SK-N-MC (cell line): ENCODE measurements at regions not wholly inside any gene's neighbourhood (a gene's known extent, or its start where the extent isn't known, plus 50 kb on each side); places are given as distances from the start of the nearest gene placed in this dataset.
"Not testable (repeated sequence)": the region's sequence is repeated elsewhere in the genome, so short reads cannot be mapped to it uniquely, and the experiment has no call there.

ENCODE experiments used
- DNase-seq: peaks from one replicate; pipeline ENCODE4 v3.0.0-alpha.2; 2011; ENCODE audit warnings: low read depth, low spot score
- H3K27ac ChIP-seq: fragments of 200-600 bp; sonication (generic); 2 replicates; pipeline ENCODE4 v1.5.1; 2016; ENCODE audit warnings: mixed run types
- H3K36me3 ChIP-seq: fragments of 200-600 bp; sonication (generic); 2 replicates; pipeline ENCODE4 v1.6.1; 2017; ENCODE audit warnings: antibody characterized with exemption, low read length, mixed read lengths; ENCODE audit not compliant: insufficient read depth
- H3K4me3 ChIP-seq: fragments of 200-600 bp; sonication (generic); 2 replicates; pipeline ENCODE4 v1.5.1; 2016
- H3K9ac ChIP-seq: fragments of 200-600 bp; sonication (generic); 2 replicates; pipeline ENCODE4 v1.8.0; 2017; ENCODE audit warnings: mixed run types, mixed read lengths; ENCODE audit not compliant: insufficient read length
- H3K9me3 ChIP-seq: fragments of 200-600 bp; sonication (generic); 2 replicates; pipeline ENCODE4 v1.6.1; 2017; ENCODE audit warnings: low read depth, mild to moderate bottlenecking, antibody characterized with exemption, low read length, moderate library complexity, mixed read lengths
- EZH2 ChIP-seq: fragments of 200-600 bp; sonication (generic); IDR thresholded peaks from one replicate; pipeline ENCODE4 v1.6.1; 2017; ENCODE audit warnings: antibody characterized with exemption
- FOXP2 ChIP-seq: optimal IDR thresholded peaks from 2 replicates; pipeline ENCODE3; 2011; ENCODE audit warnings: mild to moderate bottlenecking, moderate library complexity; ENCODE audit not compliant: insufficient read depth; ENCODE audit errors: extremely low read length, control extremely low read depth
- POLR2AphosphoS5 ChIP-seq: IDR thresholded peaks from 2 replicates; pipeline ENCODE4 v1.6.1; 2012; ENCODE audit warnings: mild to moderate bottlenecking, low read depth, low read length, borderline replicate concordance

DNA sequence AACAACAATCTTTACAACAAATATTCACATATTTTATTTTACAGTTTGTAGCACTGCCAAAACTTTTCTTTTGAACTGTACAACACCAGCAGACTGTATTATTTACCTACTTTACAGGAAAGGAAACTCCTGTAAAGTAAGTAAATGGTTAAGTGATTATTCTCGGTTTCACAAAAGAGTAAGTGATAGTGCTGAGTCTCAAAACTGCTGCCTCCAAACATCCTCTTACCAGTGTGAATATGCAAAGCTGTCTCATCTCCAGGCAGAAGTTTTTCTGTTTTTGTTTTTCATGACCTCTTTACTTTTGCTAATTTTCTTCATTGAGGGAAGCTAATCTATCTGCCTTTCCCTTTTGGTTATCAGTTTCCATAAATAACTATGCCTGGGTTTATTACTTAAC is 286.7 kb downstream of the SRGAP2C start:
- no peak for DNase-seq
- no peak overlapping the region for H3K9ac ChIP-seq
- H3K9me3 ChIP-seq, result no peaks in the 10 kb centered on the region
- TF ChIP-seq FOXP2 (no peak), EZH2 (no peak), POLR2AphosphoS5 (no peak)
- H3K4me3 ChIP-seq, result no peak overlapping the region
- no peak overlapping the region for H3K27ac ChIP-seq
- no peaks in the 10 kb centered on the region for H3K36me3 ChIP-seq

DNA sequence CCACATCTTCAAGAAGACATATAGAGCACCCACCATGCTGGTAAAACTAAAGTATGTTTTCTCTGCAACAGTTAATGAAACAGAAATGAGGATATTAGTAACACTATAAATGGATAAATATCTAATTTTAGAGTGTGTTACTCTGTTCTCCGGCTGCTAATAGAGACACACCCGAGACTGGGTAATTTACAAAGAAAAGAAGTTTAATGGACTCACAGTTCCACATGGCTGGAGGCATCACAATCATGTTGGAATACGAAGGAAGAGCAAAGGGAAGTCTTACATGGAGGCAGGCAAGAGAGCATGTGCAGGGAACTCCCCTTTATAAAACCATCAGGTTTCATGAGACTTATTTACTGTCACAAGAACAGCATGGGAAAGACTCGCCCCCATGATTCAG is 287.2 kb downstream of the SRGAP2C start:
- no peak overlapping the region for H3K4me3 ChIP-seq
- H3K9ac ChIP-seq, result no peak overlapping the region
- TF ChIP-seq FOXP2 (no peak), POLR2AphosphoS5 (no peak), EZH2 (no peak)
- H3K27ac ChIP-seq, result no peak overlapping the region
- H3K9me3 ChIP-seq, result no peaks in the 10 kb centered on the region
- no peaks in the 10 kb centered on the region for H3K36me3 ChIP-seq
- no peak for DNase-seq

DNA sequence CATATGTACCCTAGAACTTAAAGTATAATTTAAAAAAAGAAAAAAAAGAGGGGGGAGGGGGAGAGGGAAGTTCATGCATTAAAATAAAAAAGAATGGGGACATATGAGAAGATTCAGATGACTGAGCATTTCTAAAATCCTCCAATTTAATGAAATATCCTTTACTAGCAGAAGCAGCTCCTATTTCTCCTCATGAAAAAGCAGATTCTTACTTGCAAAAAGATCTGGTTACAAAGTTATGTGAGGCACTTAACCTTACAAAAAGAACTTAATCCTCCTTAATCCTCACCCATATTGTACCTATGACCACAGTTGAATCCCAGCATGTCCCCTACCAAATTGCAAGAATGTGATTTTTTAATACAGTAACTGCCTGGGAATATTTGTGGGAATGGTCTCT is 298.5 kb downstream of the SRGAP2C start:
- H3K36me3 ChIP-seq, result no peaks in the 10 kb centered on the region
- DNase-seq, result no peak
- H3K9ac ChIP-seq, result no peak overlapping the region
- TF ChIP-seq FOXP2, result no peak
- no peak for TF ChIP-seq POLR2AphosphoS5
- no peak for TF ChIP-seq EZH2
- peak overlapping the region; percentile 76 for H3K27ac ChIP-seq
- H3K9me3 ChIP-seq, result no peaks in the 10 kb centered on the region
- H3K4me3 ChIP-seq, result no peak overlapping the region

DNA sequence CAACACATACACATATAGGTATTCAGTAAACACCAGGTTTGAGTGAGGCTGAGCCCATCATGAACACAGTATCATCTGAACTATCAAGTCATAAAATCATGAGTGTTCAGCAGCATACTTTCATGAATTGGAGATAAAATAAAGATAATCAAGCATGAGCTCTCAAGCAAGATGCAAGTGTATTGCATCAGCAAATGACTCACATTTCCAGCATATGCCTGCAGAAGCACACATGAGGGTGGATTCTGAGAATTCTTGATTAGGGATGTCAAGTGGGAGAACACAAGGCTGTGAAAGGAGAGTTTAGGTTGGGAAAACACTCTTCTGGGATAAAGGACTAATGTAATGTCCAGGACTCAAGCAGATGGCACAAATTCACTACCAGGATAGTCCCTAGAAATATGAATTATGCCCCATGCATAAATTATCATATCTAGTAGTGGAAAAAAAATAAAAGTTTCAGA is 299.2 kb downstream of the SRGAP2C start:
- Histone ChIP-seq H3K9me3 (no peaks in the 10 kb centered on the region), H3K36me3 (no peaks in the 10 kb centered on the region), H3K27ac (peak overlapping the region; percentile 76), H3K9ac (no peak overlapping the region), H3K4me3 (no peak overlapping the region)
- peak; percentile 58 for DNase-seq
- TF ChIP-seq POLR2AphosphoS5 (no peak), FOXP2 (no peak), EZH2 (no peak)

DNA sequence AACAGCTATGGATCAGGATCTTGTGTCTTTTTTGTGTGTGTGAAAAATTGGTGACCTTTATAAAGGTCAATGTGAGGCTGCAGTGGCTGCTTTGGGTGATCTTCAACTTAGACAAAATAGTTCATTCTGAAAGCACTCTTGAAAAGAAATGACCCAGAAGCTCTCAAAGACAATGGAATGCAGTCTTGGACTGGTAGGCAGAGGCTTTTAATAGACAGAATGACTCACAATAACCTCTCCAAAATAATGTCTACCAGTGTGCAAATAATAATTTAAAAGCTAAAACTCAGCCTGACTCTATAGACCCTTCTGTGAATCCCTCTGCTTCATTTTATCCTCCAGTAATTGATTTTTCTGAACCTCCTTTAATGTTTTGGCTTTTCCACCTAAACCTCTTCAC is 310.0 kb downstream of the SRGAP2C start:
- H3K4me3 ChIP-seq, H3K36me3 ChIP-seq, H3K9me3 ChIP-seq, H3K9ac ChIP-seq, H3K27ac ChIP-seq, DNase-seq: not testable (repeated sequence)

DNA sequence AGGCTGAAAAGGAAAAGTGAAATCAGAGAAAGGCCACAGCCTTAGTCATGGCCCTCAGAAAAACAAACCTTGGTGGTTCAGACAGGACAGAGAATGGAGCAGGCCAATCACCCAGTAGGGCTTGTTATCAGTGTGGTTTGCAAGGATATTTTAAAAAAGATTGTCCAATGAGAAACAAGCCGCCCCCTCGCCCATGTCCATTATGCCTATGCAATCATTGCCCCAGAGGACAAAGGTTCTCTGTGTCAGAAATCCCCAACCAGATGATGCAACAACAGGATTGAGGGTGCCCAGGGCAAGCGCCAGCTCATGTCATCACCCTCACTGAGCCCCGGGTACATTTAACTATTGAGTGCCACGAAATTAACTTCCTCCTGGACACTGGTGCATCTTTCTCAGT is 326.7 kb downstream of the SRGAP2C start:
- DNase-seq, H3K27ac ChIP-seq, H3K4me3 ChIP-seq, H3K36me3 ChIP-seq, H3K9ac ChIP-seq, H3K9me3 ChIP-seq: not testable (repeated sequence)

DNA sequence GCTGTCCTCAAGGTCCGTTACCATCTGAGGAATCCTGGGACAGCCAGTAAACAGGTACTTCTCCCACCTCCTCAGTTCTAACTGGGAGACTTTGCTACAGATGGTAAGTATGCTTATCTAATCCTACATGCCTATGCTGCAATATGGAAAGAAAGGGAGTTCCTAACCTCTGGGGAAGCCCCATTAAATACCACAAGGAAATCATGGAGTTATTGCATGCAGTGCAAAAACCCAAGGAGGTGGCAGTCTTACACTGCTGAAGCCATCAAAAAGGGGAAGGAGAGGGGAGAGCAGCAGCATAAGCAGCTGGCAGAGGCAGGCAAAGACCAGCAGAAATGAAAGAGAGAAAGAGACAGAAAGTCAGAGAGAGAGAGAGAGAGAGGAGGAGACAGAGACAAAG is 327.1 kb downstream of the SRGAP2C start:
- H3K4me3 ChIP-seq, H3K9me3 ChIP-seq, DNase-seq, H3K9ac ChIP-seq, H3K27ac ChIP-seq, H3K36me3 ChIP-seq: not testable (repeated sequence)

DNA sequence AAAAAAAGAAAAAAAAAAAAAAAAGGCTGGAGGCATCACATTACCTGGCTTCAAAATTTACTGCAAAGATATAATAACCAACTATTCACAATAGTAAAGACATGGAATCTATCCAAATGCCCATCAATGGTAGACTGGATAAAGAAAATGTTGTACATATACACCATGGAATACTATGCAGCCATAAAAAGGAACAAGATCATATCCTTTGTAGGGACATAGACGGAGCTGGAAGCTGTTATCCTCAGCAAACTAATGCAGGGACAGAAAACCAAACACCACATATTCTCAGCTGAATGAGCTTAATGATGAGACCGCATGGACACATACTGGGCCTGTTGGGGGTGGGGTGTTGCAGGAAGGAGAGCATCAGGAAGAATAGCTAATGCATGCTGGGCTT is 330.5 kb downstream of the SRGAP2C start:
- Histone ChIP-seq H3K9ac (no peak overlapping the region), H3K36me3 (no peaks in the 10 kb centered on the region), H3K9me3 (no peaks in the 10 kb centered on the region), H3K27ac (no peak overlapping the region), H3K4me3 (no peak overlapping the region)
- TF ChIP-seq POLR2AphosphoS5 (no peak), FOXP2 (no peak)
- no peak for DNase-seq

DNA sequence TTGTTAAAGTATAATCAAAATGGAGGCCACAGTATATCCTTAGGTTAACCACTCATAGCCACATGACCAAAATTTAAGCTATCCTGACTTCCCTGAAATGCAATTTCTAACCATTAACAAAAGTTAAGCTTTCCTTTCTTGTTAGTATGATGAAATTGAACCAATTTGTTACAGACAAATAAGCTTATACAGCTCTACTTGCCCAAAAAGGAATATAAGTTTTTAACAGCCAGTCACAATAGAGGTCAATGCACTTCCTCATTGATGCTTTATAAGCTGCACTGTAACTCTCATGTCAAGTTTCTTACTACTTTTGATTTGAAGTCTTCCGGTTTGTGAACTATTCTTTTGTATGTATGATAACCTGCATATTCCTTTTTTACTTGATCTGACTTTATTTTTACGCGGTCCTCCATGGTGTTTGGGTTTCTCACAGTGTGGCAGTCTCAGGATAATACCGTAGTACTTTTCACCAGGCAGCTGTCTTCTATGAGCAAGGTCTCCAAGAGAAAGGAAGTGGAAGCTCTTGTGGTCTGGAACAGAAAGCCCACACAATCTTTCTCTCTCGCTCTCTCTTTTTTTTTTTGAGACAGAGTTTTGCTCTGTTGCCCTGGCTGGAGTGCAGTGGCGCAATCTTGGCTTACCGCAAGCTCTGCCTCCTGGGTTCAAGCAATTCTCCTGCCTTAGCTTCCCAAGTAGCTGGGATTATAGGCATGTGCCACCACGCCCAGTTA is 331.6 kb downstream of the SRGAP2C start:
- no peaks in the 10 kb centered on the region for H3K36me3 ChIP-seq
- H3K9ac ChIP-seq, result no peak overlapping the region
- no peak overlapping the region for H3K27ac ChIP-seq
- H3K9me3 ChIP-seq, result no peaks in the 10 kb centered on the region
- H3K4me3 ChIP-seq, result no peak overlapping the region
- DNase-seq, result no peak
- no peak for TF ChIP-seq POLR2AphosphoS5

DNA sequence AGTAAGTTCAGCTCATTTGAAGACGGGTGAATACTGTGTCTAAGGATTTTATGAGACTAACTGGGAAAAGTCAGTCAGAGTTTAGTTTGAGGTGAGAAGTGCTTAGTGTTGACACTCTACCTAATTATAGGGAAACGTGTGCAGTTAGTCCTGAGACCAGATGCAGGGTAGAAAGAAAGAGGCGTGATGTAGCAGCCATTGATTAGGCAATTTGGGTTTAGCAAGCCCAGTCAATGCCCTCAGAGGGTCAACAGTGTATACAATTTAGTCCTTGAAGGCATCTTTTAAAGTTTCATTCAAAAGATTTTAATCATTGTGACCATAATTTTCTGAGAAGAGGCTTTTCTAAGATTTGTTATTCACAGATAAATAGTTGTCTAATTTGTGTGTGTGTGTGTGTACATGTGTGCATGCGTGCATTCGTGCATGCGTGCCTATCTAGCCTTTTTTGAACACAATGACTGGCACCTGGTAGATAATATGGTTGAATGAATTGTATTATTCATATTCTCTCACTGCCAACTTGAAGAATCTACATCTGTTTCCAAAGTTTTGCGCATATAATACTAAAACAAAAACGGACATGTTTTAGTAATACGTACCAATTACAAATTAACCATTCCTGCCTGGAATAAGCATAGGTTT is 332.9 kb downstream of the SRGAP2C start:
- DNase-seq, result no peak
- Histone ChIP-seq H3K36me3 (no peaks in the 10 kb centered on the region), H3K9ac (no peak overlapping the region), H3K4me3 (no peak overlapping the region), H3K27ac (no peak overlapping the region), H3K9me3 (no peaks in the 10 kb centered on the region)
- TF ChIP-seq POLR2AphosphoS5, result no peak
- TF ChIP-seq FOXP2, result no peak
- TF ChIP-seq EZH2, result no peak
